Smooth muscle cell (in vitro differentiated cells): ENCODE measurements at regions not wholly inside any gene's neighbourhood (a gene's known extent, or its start where the extent isn't known, plus 50 kb on each side); places are given as distances from the start of the nearest gene placed in this dataset.
A peak's percentile ranks its signal among the peaks of the same experiment; 100 is the strongest.

Experiments
- DNase-seq: peaks from one replicate; lab custom pipeline; 2025; ENCODE audit not compliant: unreplicated experiment; lab: John Stamatoyannopoulos, UW
- H2AFZ ChIP-seq: fragments of 200-600 bp; sonication (generic); 2 replicates; pipeline ENCODE4 v1.6.0; 2016; ENCODE audit warnings: antibody characterized with exemption, low read depth, mild to moderate bottlenecking
- H3F3A ChIP-seq: fragments of 200-600 bp; sonication (generic); 2 replicates; pipeline ENCODE4 v1.6.0; 2017; ENCODE audit warnings: antibody characterized with exemption, low read depth
- H3K27ac ChIP-seq: fragments of 200-600 bp; sonication (generic); 2 replicates; pipeline ENCODE4 v1.5.1; 2016; ENCODE audit warnings: low read depth, mild to moderate bottlenecking
- H3K27me3 ChIP-seq: fragments of 200-600 bp; sonication (generic); 2 replicates; pipeline ENCODE4 v1.6.1; 2016; ENCODE audit warnings: low read depth, mild to moderate bottlenecking
- H3K36me3 ChIP-seq: fragments of 200-600 bp; sonication (generic); 2 replicates; pipeline ENCODE4 v1.5.1; 2016; ENCODE audit warnings: low read depth
- H3K4me1 ChIP-seq: fragments of 200-600 bp; sonication (generic); 2 replicates; pipeline ENCODE4 v1.5.1; 2016; ENCODE audit warnings: low read depth
- H3K4me2 ChIP-seq: fragments of 200-600 bp; sonication (generic); 2 replicates; pipeline ENCODE4 v1.6.0; 2016; ENCODE audit warnings: mild to moderate bottlenecking
- H3K4me3 ChIP-seq: fragments of 200-600 bp; sonication (generic); 2 replicates; pipeline ENCODE4 v1.5.1; 2016; ENCODE audit warnings: mild to moderate bottlenecking
- H3K79me2 ChIP-seq: fragments of 200-600 bp; sonication (generic); 2 replicates; pipeline ENCODE4 v1.6.0; 2016; ENCODE audit warnings: low read depth, mild to moderate bottlenecking
- H3K9ac ChIP-seq: fragments of 200-600 bp; sonication (generic); 2 replicates; pipeline ENCODE4 v1.6.0; 2016; ENCODE audit warnings: low read depth
- H3K9me3 ChIP-seq: fragments of 200-600 bp; sonication (generic); replicated peaks from 2 replicates; pipeline ENCODE4 v1.5.1; 2016; ENCODE audit warnings: low read depth
- H4K20me1 ChIP-seq: fragments of 200-600 bp; sonication (generic); 2 replicates; pipeline ENCODE4 v1.6.0; 2016; ENCODE audit warnings: low read depth
- WGBS: methylation state at CpG from one replicate; pipeline ENCODE4 v1.1.7; 2016; ENCODE audit warnings: low lambda C conversion rate; 5-methylcytosine and 5-hydroxymethylcytosine counted together
- TF ChIP-seq, protein P1 (sequence below): fragments of 200-600 bp; sonication (generic); IDR thresholded peaks from 2 replicates; pipeline ENCODE4 v1.5.1; 2017; ENCODE audit warnings: borderline replicate concordance, mild to moderate bottlenecking, antibody characterized with exemption; ENCODE audit not compliant: insufficient read depth, poor library complexity, severe bottlenecking

- no peak for DNase-seq
- Histone ChIP-seq H3F3A (no peaks in the 10 kb centered on the region), H3K9ac (no peak overlapping the region), H3K36me3 (no peaks in the 10 kb centered on the region), H3K27ac (no peak overlapping the region), H3K4me2 (no peak overlapping the region), H3K27me3 (no peaks in the 10 kb centered on the region), H3K4me3 (no peak overlapping the region), H3K9me3 (no peaks in the 10 kb centered on the region), H2AFZ (no peak overlapping the region), H3K4me1 (no peaks in the 10 kb centered on the region), H3K79me2 (no peaks in the 10 kb centered on the region), H4K20me1 (no peaks in the 10 kb centered on the region)
- TF ChIP-seq, protein P1, sequence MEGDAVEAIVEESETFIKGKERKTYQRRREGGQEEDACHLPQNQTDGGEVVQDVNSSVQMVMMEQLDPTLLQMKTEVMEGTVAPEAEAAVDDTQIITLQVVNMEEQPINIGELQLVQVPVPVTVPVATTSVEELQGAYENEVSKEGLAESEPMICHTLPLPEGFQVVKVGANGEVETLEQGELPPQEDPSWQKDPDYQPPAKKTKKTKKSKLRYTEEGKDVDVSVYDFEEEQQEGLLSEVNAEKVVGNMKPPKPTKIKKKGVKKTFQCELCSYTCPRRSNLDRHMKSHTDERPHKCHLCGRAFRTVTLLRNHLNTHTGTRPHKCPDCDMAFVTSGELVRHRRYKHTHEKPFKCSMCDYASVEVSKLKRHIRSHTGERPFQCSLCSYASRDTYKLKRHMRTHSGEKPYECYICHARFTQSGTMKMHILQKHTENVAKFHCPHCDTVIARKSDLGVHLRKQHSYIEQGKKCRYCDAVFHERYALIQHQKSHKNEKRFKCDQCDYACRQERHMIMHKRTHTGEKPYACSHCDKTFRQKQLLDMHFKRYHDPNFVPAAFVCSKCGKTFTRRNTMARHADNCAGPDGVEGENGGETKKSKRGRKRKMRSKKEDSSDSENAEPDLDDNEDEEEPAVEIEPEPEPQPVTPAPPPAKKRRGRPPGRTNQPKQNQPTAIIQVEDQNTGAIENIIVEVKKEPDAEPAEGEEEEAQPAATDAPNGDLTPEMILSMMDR = no peak
- 75% methylated on average over 1 of the region's 1 CpG for WGBS
Observed at GRCh38 chr1:91176250-91176649, 154.4 kb upstream of the ZNF644 start.

DNA sequence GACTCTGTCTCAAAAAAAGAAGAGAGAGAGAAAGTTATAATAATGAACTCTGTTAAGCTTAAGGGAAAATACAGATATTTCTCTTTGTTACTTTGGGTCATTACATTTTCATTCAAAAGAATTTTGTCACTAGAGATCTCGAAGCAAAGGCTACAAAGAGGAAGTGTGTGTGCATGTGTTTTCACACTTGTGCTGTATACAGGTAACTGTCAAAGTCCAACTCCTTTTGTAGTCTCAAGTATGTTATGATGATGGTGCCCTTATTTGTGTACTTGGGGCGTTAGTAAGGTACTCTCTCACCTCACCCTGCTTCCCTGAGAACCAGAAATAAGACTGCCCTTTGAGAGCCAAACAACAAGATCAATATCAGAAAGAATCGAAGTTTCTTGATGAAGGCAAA lies 152.9 kb upstream of the ZNF644 start:
- Histone ChIP-seq H3F3A (no peaks in the 10 kb centered on the region), H3K27ac (no peak overlapping the region), H3K4me2 (no peak overlapping the region), H2AFZ (no peak overlapping the region), H3K27me3 (no peaks in the 10 kb centered on the region), H3K79me2 (no peaks in the 10 kb centered on the region), H4K20me1 (no peaks in the 10 kb centered on the region), H3K4me1 (no peaks in the 10 kb centered on the region), H3K9me3 (no peaks in the 10 kb centered on the region), H3K9ac (no peak overlapping the region), H3K36me3 (no peaks in the 10 kb centered on the region), H3K4me3 (no peak overlapping the region)
- DNase-seq = no peak
- 90% methylated on average over 3 of the region's 3 CpGs for WGBS
- TF ChIP-seq, protein P1 = no peak

GRCh38 chr1:91173346-91173890 lies 151.6 kb upstream of the ZNF644 start:
- WGBS = 90% methylated on average over 9 of the region's 9 CpGs

DNA sequence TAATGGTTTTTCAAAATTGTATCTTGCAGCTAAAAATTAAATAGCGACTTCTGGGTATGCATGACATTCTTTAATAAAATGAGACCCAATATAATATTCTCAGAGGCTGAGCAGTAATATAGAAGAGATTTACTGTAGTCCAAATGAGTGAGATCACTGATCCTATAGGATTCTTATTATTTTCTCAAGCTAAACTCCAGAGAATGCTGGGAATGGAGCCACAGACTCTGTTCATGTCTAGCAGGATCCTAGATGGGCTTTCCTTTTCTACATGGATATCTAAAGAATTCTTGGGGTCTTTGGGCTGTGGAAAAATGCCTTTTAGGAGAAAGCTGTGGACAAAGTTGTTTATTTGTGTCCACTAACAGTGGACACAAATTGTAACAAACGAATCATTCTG lies 150.7 kb upstream of the ZNF644 start:
- Histone ChIP-seq H3K4me1 (no peaks in the 10 kb centered on the region), H3K4me3 (no peak overlapping the region), H3K36me3 (no peaks in the 10 kb centered on the region), H2AFZ (no peak overlapping the region), H3K9ac (no peak overlapping the region), H3K27me3 (no peaks in the 10 kb centered on the region), H3K27ac (no peak overlapping the region), H4K20me1 (no peaks in the 10 kb centered on the region), H3K9me3 (no peaks in the 10 kb centered on the region), H3F3A (no peaks in the 10 kb centered on the region), H3K4me2 (peak overlapping the region; percentile 17), H3K79me2 (no peaks in the 10 kb centered on the region)
- DNase-seq = no peak
- TF ChIP-seq, protein P1 = no peak
- WGBS = 66% methylated on average over 2 of the region's 2 CpGs

More at GRCh38 chr1:91173346-91173890, 151.6 kb upstream of the ZNF644 start:
- no peaks in the 10 kb centered on the region for H3K36me3 ChIP-seq
- no peaks in the 10 kb centered on the region for H4K20me1 ChIP-seq
- H3F3A ChIP-seq = no peaks in the 10 kb centered on the region
- TF ChIP-seq, protein P1 = no peak
- H3K27ac ChIP-seq = no peak overlapping the region
- H3K27me3 ChIP-seq = no peaks in the 10 kb centered on the region
- no peaks in the 10 kb centered on the region for H3K4me1 ChIP-seq
- H2AFZ ChIP-seq = no peak overlapping the region
- no peak for DNase-seq
- H3K79me2 ChIP-seq = no peaks in the 10 kb centered on the region
- H3K9me3 ChIP-seq = no peaks in the 10 kb centered on the region
- H3K4me2 ChIP-seq = no peak overlapping the region
- H3K9ac ChIP-seq = no peak overlapping the region
- no peak overlapping the region for H3K4me3 ChIP-seq
